ENCODE measurements at regions not wholly inside any gene's neighbourhood (a gene's known extent, or its start where the extent isn't known, plus 50 kb on each side); places are given as distances from the start of the nearest gene placed in this dataset.

DNA sequence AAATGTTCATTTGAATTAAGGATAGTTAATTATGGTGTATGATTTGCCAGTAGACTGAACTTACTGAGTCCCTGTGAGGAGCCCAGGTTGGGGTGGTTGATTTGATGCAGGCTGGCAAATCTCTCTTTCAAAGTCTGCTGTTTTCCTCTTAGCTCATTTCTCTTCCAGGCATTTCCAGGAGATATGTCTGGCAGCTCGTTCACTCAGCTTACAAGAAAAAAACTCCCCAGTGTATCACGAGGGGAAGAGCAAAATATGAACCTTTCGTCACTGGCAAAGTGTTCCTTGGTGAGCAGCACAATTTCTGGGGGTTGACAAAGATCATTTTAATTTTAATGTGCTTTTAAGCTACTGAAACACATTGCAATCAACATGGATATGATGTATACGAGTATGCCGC lies 244.2 kb downstream of the CBLL2 start:
- Histone ChIP-seq H3K9me3 (replicated peaks in 1 of 2; ENCODE audit: control insufficient read depth in 2 of 2, insufficient read depth in 1 of 2, low read depth in 1 of 2, low read length in 2 of 2) (no peaks in the 10 kb centered on the region), H2BK12ac (ENCODE audit: low read length) (no peak overlapping the region), H2BK5ac (ENCODE audit: low read length) (no peak overlapping the region), H3K23ac (ENCODE audit: low read depth, low read length, poor library complexity) (no peak overlapping the region), H3K14ac (ENCODE audit: low read length) (no peak overlapping the region), H3K4me2 (ENCODE audit: insufficient read depth, low read length, poor library complexity, severe bottlenecking) (no peak overlapping the region), H3K18ac (ENCODE audit: low read length) (no peak overlapping the region), H3K9ac (ENCODE audit: low read depth, low read length, poor library complexity) (no peak overlapping the region), H2AK5ac (ENCODE audit: low read depth, low read length) (no peak overlapping the region), H2AFZ (ENCODE audit: low read length) (no peak overlapping the region), H4K8ac (ENCODE audit: low read depth, low read length) (no peak overlapping the region), H3K27ac (replicated peaks; ENCODE audit: low read length) (no peak overlapping the region), H4K91ac (ENCODE audit: low read depth, low read length, poor library complexity) (no peak overlapping the region), H3K4ac (ENCODE audit: low read length) (no peak overlapping the region), H2BK15ac (ENCODE audit: low read length) (no peak overlapping the region), H2BK120ac (ENCODE audit: low read depth, low read length) (no peak overlapping the region), H3K27me3 (ENCODE audit: control insufficient read depth in 3 of 3, insufficient read depth in 3 of 3, low read depth in 1 of 3, low read length in 3 of 3) (no peaks in the 10 kb centered on the region), H3K4me3 (ENCODE audit: low read length in 2 of 2) (no peak overlapping the region), H3K4me1 (ENCODE audit: control insufficient read depth in 2 of 2, insufficient read depth in 1 of 2, low read depth in 1 of 2, low read length in 2 of 2) (no peaks in the 10 kb centered on the region), H3K79me1 (ENCODE audit: low read depth, low read length) (no peaks in the 10 kb centered on the region), H3K36me3 (replicated peaks in 1 of 2; ENCODE audit: control insufficient read depth in 2 of 2, insufficient read depth in 2 of 2, low read length in 2 of 2) (no peaks in the 10 kb centered on the region)
- no peak for DNase-seq (ENCODE audit: low spot score)
- WGBS, 2 donors (ENCODE audit: extremely low coverage in 2 of 2, insufficient read length in 2 of 2, insufficient replicate concordance in 1 of 2), result no CpG with 5 or more reads among the region's 5 CpGs

DNA sequence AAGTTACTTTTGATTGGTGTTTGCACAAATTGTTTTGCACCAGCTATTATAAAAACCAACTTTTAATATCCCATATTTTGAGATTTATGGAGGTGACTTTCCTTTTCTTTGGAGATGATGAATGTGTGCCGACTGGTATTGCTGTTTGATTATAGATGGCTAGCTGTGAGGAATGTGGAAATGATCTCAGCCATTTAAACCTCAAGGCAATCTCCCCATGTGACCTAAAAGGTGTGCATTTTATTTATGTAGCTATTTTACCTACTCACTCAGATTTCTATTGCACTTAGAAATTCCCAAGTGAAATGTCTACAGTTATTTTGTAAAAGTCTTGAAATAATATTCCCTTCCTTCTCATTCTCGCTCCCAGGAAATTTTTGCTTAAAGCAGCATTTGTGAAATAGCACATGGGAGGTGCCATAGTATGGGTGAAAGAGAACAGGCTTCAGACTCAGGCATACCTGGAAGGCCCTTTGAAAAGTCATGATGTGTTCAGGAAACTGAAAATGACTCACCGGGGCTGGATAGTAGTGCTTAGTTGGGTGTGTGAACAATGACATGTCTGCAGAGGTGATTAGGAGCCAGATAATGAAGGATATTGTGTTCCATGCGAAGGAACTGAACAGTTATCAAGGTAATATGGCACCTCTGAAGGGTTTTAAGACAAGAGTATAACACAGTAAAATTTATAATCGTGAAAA lies 247.6 kb downstream of the CBLL2 start:
- no peak overlapping the region for H2BK120ac ChIP-seq (ENCODE audit: low read depth, low read length)
- no peak overlapping the region for H3K14ac ChIP-seq (ENCODE audit: low read length)
- H3K9me3 ChIP-seq (replicated peaks in 1 of 2; ENCODE audit: control insufficient read depth in 2 of 2, insufficient read depth in 1 of 2, low read depth in 1 of 2, low read length in 2 of 2), result no peaks in the 10 kb centered on the region
- no peak overlapping the region for H3K4me3 ChIP-seq (ENCODE audit: low read length in 2 of 2)
- no peak overlapping the region for H4K8ac ChIP-seq (ENCODE audit: low read depth, low read length)
- H3K23ac ChIP-seq (ENCODE audit: low read depth, low read length, poor library complexity), result no peak overlapping the region
- WGBS, 2 donors (ENCODE audit: extremely low coverage in 2 of 2, insufficient read length in 2 of 2, insufficient replicate concordance in 1 of 2), result no CpG with 5 or more reads among the region's 5 CpGs
- no peak overlapping the region for H3K27ac ChIP-seq (replicated peaks; ENCODE audit: low read length)
- no peaks in the 10 kb centered on the region for H3K36me3 ChIP-seq (replicated peaks in 1 of 2; ENCODE audit: control insufficient read depth in 2 of 2, insufficient read depth in 2 of 2, low read length in 2 of 2)
- no peak overlapping the region for H2BK5ac ChIP-seq (ENCODE audit: low read length)
- H3K9ac ChIP-seq (ENCODE audit: low read depth, low read length, poor library complexity), result no peak overlapping the region
- H2AK5ac ChIP-seq (ENCODE audit: low read depth, low read length), result no peak overlapping the region
- no peak overlapping the region for H2BK12ac ChIP-seq (ENCODE audit: low read length)
- H3K4me1 ChIP-seq (ENCODE audit: control insufficient read depth in 2 of 2, insufficient read depth in 1 of 2, low read depth in 1 of 2, low read length in 2 of 2), result no peaks in the 10 kb centered on the region
- H3K27me3 ChIP-seq (ENCODE audit: control insufficient read depth in 3 of 3, insufficient read depth in 3 of 3, low read depth in 1 of 3, low read length in 3 of 3), result no peaks in the 10 kb centered on the region
- H3K4ac ChIP-seq (ENCODE audit: low read length), result no peak overlapping the region
- H3K4me2 ChIP-seq (ENCODE audit: insufficient read depth, low read length, poor library complexity, severe bottlenecking), result no peak overlapping the region
- H2AFZ ChIP-seq (ENCODE audit: low read length), result no peak overlapping the region
- no peak overlapping the region for H4K91ac ChIP-seq (ENCODE audit: low read depth, low read length, poor library complexity)
- no peak overlapping the region for H3K18ac ChIP-seq (ENCODE audit: low read length)
- no peaks in the 10 kb centered on the region for H3K79me1 ChIP-seq (ENCODE audit: low read depth, low read length)
- no peak for DNase-seq (ENCODE audit: low spot score)
- H2BK15ac ChIP-seq (ENCODE audit: low read length), result no peak overlapping the region

DNA sequence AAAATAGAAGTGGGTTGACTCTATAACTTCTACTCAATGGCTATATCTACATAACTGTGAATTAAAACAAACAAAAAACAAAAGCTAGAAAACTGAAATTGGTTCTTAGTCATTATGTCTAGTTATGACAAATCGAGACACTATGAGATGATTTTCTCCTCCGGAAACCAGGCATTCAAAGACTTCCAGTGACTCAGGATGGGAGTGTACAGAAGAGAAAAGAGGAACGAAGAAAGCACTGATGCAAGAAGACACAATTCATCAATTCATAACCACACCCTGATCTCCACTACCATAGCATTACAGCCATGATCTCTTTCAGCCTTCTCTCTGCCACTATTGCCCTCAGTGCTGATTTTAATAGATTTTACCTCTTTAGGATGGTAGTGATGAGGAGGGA lies 253.6 kb downstream of the CBLL2 start:
- Histone ChIP-seq H2BK120ac (ENCODE audit: low read depth, low read length) (no peak overlapping the region), H3K4me2 (ENCODE audit: insufficient read depth, low read length, poor library complexity, severe bottlenecking) (no peak overlapping the region), H3K79me1 (ENCODE audit: low read depth, low read length) (no peaks in the 10 kb centered on the region), H3K36me3 (replicated peaks in 1 of 2; ENCODE audit: control insufficient read depth in 2 of 2, insufficient read depth in 2 of 2, low read length in 2 of 2) (no peaks in the 10 kb centered on the region), H3K9ac (ENCODE audit: low read depth, low read length, poor library complexity) (no peak overlapping the region), H3K4ac (ENCODE audit: low read length) (no peak overlapping the region), H2BK12ac (ENCODE audit: low read length) (no peak overlapping the region), H2AK5ac (ENCODE audit: low read depth, low read length) (no peak overlapping the region), H4K91ac (ENCODE audit: low read depth, low read length, poor library complexity) (no peak overlapping the region), H3K4me1 (ENCODE audit: control insufficient read depth in 2 of 2, insufficient read depth in 1 of 2, low read depth in 1 of 2, low read length in 2 of 2) (no peaks in the 10 kb centered on the region), H2AFZ (ENCODE audit: low read length) (no peak overlapping the region), H3K27me3 (ENCODE audit: control insufficient read depth in 3 of 3, insufficient read depth in 3 of 3, low read depth in 1 of 3, low read length in 3 of 3) (no peaks in the 10 kb centered on the region), H3K27ac (replicated peaks; ENCODE audit: low read length) (no peak overlapping the region), H3K14ac (ENCODE audit: low read length) (no peak overlapping the region), H3K4me3 (ENCODE audit: low read length in 2 of 2) (no peak overlapping the region), H3K18ac (ENCODE audit: low read length) (no peak overlapping the region), H4K8ac (ENCODE audit: low read depth, low read length) (no peak overlapping the region), H2BK15ac (ENCODE audit: low read length) (no peak overlapping the region), H3K23ac (ENCODE audit: low read depth, low read length, poor library complexity) (no peak overlapping the region), H2BK5ac (ENCODE audit: low read length) (no peak overlapping the region), H3K9me3 (replicated peaks in 1 of 2; ENCODE audit: control insufficient read depth in 2 of 2, insufficient read depth in 1 of 2, low read depth in 1 of 2, low read length in 2 of 2) (no peaks in the 10 kb centered on the region)
- WGBS, 2 donors (ENCODE audit: extremely low coverage in 2 of 2, insufficient read length in 2 of 2, insufficient replicate concordance in 1 of 2), result no CpG with 5 or more reads among the region's 3 CpGs
- DNase-seq (ENCODE audit: low spot score), result no peak

DNA sequence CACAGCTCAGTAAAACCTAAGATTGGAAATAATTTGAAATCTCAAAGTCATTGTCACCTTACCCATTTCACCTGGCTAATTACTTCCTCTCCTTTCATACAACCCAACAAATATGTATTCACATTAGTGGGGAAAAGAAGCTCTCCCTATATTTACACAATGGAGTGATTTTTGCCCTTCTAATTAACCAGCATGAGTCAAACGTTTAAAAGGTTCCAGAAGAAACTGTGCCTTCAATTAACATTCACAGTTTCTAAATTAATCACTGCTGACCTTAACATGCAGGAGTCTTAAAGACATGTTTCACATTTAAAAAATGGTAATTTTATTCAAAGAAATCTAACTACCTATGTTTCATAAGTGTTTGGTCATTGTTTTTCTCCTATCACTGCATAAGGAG lies 254.6 kb downstream of the CBLL2 start:
- Histone ChIP-seq H3K4me3 (ENCODE audit: low read length in 2 of 2) (no peak overlapping the region), H2AK5ac (ENCODE audit: low read depth, low read length) (no peak overlapping the region), H3K18ac (ENCODE audit: low read length) (no peak overlapping the region), H3K4ac (ENCODE audit: low read length) (no peak overlapping the region), H3K9ac (ENCODE audit: low read depth, low read length, poor library complexity) (no peak overlapping the region), H2BK15ac (ENCODE audit: low read length) (no peak overlapping the region), H3K36me3 (replicated peaks in 1 of 2; ENCODE audit: control insufficient read depth in 2 of 2, insufficient read depth in 2 of 2, low read length in 2 of 2) (no peaks in the 10 kb centered on the region), H2BK120ac (ENCODE audit: low read depth, low read length) (no peak overlapping the region), H4K8ac (ENCODE audit: low read depth, low read length) (no peak overlapping the region), H2BK12ac (ENCODE audit: low read length) (no peak overlapping the region), H4K91ac (ENCODE audit: low read depth, low read length, poor library complexity) (no peak overlapping the region), H2AFZ (ENCODE audit: low read length) (no peak overlapping the region), H3K27me3 (ENCODE audit: control insufficient read depth in 3 of 3, insufficient read depth in 3 of 3, low read depth in 1 of 3, low read length in 3 of 3) (no peaks in the 10 kb centered on the region), H3K9me3 (replicated peaks in 1 of 2; ENCODE audit: control insufficient read depth in 2 of 2, insufficient read depth in 1 of 2, low read depth in 1 of 2, low read length in 2 of 2) (no peaks in the 10 kb centered on the region), H3K14ac (ENCODE audit: low read length) (no peak overlapping the region), H3K79me1 (ENCODE audit: low read depth, low read length) (no peaks in the 10 kb centered on the region), H2BK5ac (ENCODE audit: low read length) (no peak overlapping the region), H3K27ac (replicated peaks; ENCODE audit: low read length) (no peak overlapping the region), H3K23ac (ENCODE audit: low read depth, low read length, poor library complexity) (no peak overlapping the region), H3K4me1 (ENCODE audit: control insufficient read depth in 2 of 2, insufficient read depth in 1 of 2, low read depth in 1 of 2, low read length in 2 of 2) (no peaks in the 10 kb centered on the region), H3K4me2 (ENCODE audit: insufficient read depth, low read length, poor library complexity, severe bottlenecking) (no peak overlapping the region)
- no peak for DNase-seq (ENCODE audit: low spot score)
- no CpG with 5 or more reads among the region's 1 CpG for WGBS, 2 donors (ENCODE audit: extremely low coverage in 2 of 2, insufficient read length in 2 of 2, insufficient replicate concordance in 1 of 2)

Measured in neuronal stem cell (in vitro differentiated cells).